ENCODE measurements at regions not wholly inside any gene's neighbourhood (a gene's known extent, or its start where the extent isn't known, plus 50 kb on each side); places are given as distances from the start of the nearest gene placed in this dataset.

GRCh38 chr2:120461092-120461491, 115.2 kb downstream of the INHBB start:
- TF ChIP-seq EP300 (IDR thresholded peaks at IDR 0.05) (no peak), CTCF (IDR thresholded peaks at IDR 0.05) (no peak)
